ENCODE measurements at regions not wholly inside any gene's neighbourhood (a gene's known extent, or its start where the extent isn't known, plus 50 kb on each side); places are given as distances from the start of the nearest gene placed in this dataset.

GRCh38 chr12:115737895-115738294 is 539.6 kb downstream of the MED13L start:
- no peak for TF ChIP-seq CTCF (IDR thresholded peaks at IDR 0.05; ENCODE audit: low read length, missing control alignments)
- no peak overlapping the region for H3K4me3 ChIP-seq (replicated peaks; ENCODE audit: low read depth, low read length)
- no peak for DNase-seq (ENCODE audit: low read depth)

- no peak for TF ChIP-seq CTCF (IDR thresholded peaks at IDR 0.05; ENCODE audit: low read length, missing control alignments)
- no peak overlapping the region for H3K4me3 ChIP-seq (replicated peaks; ENCODE audit: low read depth, low read length)
- no peak for DNase-seq (ENCODE audit: low read depth)
Observed at GRCh38 chr12:115736360-115736759, 541.1 kb downstream of the MED13L start.

GRCh38 chr12:115730975-115731541 is 546.4 kb downstream of the MED13L start:
- no peak for TF ChIP-seq CTCF (IDR thresholded peaks at IDR 0.05; ENCODE audit: low read length, missing control alignments)
- no peak for DNase-seq (ENCODE audit: low read depth)
- H3K4me3 ChIP-seq (replicated peaks; ENCODE audit: low read depth, low read length), result no peak overlapping the region

- no peak overlapping the region for H3K4me3 ChIP-seq (replicated peaks; ENCODE audit: low read depth, low read length)
- no peak for DNase-seq (ENCODE audit: low read depth)
- TF ChIP-seq CTCF (IDR thresholded peaks at IDR 0.05; ENCODE audit: low read length, missing control alignments), result no peak
Observed at GRCh38 chr12:115726691-115727090, 550.8 kb downstream of the MED13L start.

- no peak for TF ChIP-seq CTCF (IDR thresholded peaks at IDR 0.05; ENCODE audit: low read length, missing control alignments)
- DNase-seq (ENCODE audit: low read depth), result no peak
- H3K4me3 ChIP-seq (replicated peaks; ENCODE audit: low read depth, low read length), result no peak overlapping the region
Observed at GRCh38 chr12:115722181-115722580, 555.3 kb downstream of the MED13L start.

GRCh38 chr12:115716551-115716950 is 560.9 kb downstream of the MED13L start:
- H3K4me3 ChIP-seq (replicated peaks; ENCODE audit: low read depth, low read length), result no peak overlapping the region
- DNase-seq (ENCODE audit: low read depth), result no peak
- TF ChIP-seq CTCF (IDR thresholded peaks at IDR 0.05; ENCODE audit: low read length, missing control alignments), result no peak

- TF ChIP-seq CTCF (IDR thresholded peaks at IDR 0.05; ENCODE audit: low read length, missing control alignments), result no peak
- no peak overlapping the region for H3K4me3 ChIP-seq (replicated peaks; ENCODE audit: low read depth, low read length)
- no peak for DNase-seq (ENCODE audit: low read depth)
Observed at GRCh38 chr12:115712676-115713075, 564.8 kb downstream of the MED13L start.
